ENCODE measurements at regions not wholly inside any gene's neighbourhood (a gene's known extent, or its start where the extent isn't known, plus 50 kb on each side); places are given as distances from the start of the nearest gene placed in this dataset.
"Not testable (repeated sequence)": the region's sequence is repeated elsewhere in the genome, so short reads cannot be mapped to it uniquely, and the experiment has no call there.

DNA sequence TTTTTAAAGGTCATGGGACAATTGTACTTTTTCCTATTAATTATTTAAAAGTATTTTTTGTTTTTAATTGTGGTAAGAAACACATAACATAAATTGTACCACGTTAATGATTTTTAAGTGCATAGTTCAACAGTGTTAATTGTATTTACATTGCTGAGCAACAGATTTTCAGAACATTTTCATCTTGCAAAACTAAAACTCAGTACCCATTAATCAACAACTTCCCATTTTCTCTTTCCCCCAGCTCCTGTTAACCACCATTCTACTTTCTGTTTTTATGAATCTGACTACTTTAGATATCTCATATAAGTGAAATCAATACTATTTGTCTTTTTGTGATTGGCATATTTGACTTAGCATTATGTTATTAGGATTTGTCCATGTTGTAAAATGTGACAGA, 483.9 kb upstream of the ZNF804A start:
- DNase-seq (ENCODE audit: low read depth), result no peak

- DNase-seq (ENCODE audit: low read depth), result no peak
Observed at GRCh38 chr2:184119989-184120800, 478.1 kb upstream of the ZNF804A start.

DNA sequence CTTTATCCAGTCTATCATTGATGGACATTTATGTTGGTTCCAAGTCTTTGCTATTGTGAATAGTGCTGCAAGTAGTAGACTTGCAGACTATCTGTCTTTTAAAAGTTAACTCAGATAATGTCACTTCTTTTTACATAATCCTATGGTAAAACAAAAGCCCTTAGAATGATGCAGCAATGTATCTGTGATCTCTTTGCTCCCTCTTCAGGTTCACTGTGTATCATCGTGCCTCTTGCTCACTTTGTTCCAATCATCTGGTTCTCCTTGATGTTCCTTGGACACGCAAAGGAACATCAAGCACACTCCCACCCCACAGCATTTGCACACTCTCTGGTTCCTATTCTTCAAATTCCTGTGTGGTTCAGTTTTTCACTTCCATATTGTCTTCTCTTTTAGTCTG, 472.5 kb upstream of the ZNF804A start:
- DNase-seq (ENCODE audit: low read depth), result no peak

DNA sequence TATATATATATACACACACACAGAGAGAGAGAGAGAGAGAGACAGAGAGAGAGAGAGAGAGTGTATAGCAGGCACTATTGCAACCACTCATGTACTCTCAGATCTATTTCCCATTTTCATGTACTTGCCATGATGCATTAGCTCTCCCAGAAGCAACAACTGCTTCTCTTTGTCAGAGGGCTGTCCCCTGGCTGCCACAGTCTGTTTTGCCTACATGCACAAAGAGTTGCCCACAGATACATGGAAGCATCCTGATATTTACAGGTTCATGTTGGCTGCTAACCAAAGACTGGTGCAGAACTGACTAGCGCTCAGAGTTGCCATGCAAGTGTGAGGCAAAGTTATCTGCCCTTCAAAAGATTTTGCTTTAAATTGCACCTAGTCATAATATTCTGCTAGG, 469.3 kb upstream of the ZNF804A start:
- DNase-seq (ENCODE audit: low read depth), result no peak

DNA sequence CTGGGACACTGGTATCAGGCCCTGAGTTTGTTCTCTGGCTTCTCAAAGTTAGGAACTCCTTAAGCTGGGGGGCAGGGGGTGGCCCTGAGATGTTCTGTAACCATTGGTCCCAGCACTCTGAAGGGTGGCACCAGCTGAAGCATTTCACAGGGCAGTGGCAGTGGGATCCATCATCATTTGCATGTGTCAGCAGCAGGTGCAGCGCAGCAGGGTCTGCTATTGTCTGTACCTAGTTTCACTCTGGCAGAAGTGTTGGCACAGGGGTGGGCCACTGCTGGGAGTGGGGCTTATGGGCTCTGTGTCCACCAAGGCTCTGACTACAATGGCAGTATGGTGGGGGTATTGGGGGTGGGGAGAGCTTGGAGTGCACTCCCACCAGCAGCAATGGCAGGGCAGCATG, 460.4 kb upstream of the ZNF804A start:
- no peak for DNase-seq (ENCODE audit: low read depth)

GRCh38 chr2:184141866-184142265, 456.5 kb upstream of the ZNF804A start:
- no peak for DNase-seq (ENCODE audit: low read depth)

- DNase-seq (ENCODE audit: low read depth), result no peak
Observed at GRCh38 chr2:184154438-184154837, 443.9 kb upstream of the ZNF804A start.

DNA sequence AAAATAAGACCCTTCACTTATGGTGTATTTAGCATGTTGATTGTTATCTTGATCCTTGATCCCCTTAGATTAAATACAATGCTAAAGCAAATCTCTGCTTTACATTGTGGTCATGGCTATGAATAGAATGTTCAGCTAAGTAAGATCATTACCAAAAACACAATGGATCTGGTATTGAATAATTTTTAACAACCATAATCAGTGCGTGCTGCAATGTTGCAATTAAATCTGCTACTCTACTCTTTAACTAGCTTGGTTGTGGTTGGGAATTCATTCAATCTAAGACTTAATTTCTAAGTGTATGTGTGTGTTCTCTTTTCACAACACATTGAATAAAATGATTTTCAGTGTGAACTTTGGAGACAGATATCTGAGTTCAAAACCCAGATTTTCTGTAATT, 442.5 kb upstream of the ZNF804A start:
- no peak for DNase-seq (ENCODE audit: low read depth)

- DNase-seq (ENCODE audit: low read depth), result no peak
Observed at GRCh38 chr2:184157141-184157540, 441.2 kb upstream of the ZNF804A start.

DNA sequence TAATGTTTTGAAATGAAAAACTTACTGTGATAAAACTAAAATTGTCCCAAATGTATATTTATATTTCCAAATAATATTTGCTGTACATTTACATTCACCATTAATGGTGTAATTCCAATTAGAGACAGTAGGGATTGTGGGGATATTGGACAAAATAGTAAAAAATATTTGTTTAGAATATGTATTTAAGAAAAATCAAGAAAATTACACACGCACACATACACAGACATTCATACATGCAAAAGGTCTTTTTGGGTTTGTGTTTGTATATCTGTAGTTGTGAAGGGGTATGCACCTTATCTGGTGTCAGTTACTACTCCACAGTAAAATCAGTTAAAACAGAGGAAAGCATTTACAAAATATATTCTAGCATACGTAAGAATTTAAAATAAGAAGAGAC, 435.9 kb upstream of the ZNF804A start:
- DNase-seq (ENCODE audit: low read depth), result no peak

DNA sequence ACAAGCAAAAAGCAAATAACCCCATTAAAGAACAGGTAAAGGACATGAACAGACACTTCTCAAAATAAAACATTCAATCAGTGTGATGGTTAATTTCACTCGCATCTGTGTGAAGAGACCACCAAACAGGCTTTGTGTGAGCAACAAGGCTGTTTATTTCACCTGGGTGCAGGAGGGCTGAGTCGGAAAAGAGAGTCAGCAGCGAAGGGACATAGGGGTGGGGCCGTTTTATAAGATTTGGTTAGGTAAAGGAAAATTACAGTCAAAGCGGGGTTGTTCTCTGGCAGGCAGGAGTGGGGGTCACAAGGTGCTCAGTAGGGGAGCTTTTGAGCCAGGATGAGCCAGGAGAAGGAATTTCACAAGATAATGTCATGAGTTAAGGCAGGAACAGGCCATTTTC, 429.5 kb upstream of the ZNF804A start:
- DNase-seq (ENCODE audit: low read depth), result not testable (repeated sequence)

- no peak for DNase-seq (ENCODE audit: low read depth)
Observed at GRCh38 chr2:184169366-184169765, 429.0 kb upstream of the ZNF804A start.

DNA sequence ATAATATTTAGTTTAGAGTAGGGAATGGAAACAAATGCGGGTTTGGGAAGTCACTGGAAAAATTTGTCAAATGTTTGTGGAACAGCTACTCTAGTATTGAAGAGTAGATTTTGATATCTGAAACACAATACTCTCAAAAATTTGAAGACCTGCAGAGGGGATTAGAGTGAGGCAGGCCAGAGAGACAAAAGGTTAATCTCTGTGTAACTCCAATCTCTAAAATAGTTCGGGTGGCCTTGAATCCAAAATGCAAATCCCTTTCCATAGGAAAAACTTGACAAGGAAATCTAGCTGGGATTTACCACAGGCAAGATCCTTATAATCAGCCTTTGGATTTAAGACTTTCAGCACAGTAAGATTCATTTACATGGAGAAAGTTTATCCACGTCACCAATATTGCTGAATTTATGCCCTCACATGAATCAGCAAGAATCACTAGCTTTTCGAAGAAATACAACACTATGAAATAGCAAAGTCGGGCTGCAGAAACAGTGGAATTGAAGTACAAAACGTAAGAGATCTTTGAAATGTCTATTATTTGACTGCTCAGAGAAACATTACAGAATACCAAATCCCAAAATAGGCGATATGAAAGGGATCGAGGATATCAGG, 423.7 kb upstream of the ZNF804A start:
- DNase-seq (ENCODE audit: low read depth), result no peak

GRCh38 chr2:184178229-184178628, 420.1 kb upstream of the ZNF804A start:
- DNase-seq (ENCODE audit: low read depth), result no peak

DNA sequence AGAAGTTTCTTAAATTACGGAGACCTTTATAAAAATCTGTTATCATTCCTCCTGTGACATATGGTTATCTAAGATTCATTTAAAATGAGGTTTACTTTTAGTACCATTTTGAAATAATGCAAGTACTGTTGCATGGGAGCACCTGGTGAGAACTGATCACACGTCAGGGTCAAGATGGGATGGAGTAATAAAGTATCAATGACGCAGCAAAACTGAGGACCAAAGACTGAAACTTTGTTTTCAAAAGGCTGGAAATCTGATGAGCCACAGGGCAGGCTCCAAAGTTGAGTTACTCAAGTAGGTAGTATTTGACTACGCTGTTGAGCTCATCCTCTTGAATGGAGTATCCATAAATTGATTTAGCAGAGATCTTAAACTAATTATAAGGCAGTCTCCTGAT, 411.9 kb upstream of the ZNF804A start:
- DNase-seq (ENCODE audit: low read depth), result no peak

- no peak for DNase-seq (ENCODE audit: low read depth)
Observed at GRCh38 chr2:184187421-184187971, 410.8 kb upstream of the ZNF804A start.

GRCh38 chr2:184190725-184191124, 407.6 kb upstream of the ZNF804A start:
- no peak for DNase-seq (ENCODE audit: low read depth)

DNA sequence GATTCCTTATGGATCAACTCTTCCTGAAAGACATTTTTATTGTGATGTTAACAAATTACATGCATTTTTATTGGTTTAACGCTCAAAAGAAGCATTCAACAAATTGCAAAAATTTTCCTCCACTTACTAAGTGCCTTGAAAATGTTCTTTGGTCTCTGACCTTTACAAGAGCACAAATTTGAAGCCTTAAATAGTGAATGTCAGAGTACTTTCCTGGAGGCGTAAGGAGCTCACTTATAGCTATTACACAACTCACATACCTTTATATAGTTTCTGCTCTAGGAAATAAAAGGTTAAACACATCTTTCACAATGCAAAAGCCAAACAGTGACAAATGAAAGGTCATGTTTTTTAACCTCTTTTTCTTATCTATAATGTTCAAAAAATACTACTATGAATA, 405.7 kb upstream of the ZNF804A start:
- DNase-seq (ENCODE audit: low read depth), result no peak

DNA sequence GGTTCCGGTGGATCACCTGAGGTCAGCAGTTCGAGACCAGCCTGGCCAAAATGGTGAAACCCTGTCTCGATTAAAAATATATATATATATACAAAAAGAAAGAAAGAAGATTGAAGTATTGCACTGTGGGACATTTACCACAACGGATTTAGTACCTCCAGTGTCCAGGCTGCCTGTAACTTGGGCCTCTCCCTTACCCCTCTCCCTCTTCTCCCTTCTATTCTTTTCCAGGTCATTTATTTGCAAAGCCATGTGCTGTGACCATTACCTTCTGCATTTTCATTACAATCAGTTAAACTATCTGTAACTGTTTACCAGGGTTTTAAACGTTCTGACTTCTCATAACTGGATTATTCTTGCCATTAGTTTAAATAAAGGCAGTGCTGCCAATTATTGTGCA, 400.9 kb upstream of the ZNF804A start:
- DNase-seq (ENCODE audit: low read depth), result no peak

DNA sequence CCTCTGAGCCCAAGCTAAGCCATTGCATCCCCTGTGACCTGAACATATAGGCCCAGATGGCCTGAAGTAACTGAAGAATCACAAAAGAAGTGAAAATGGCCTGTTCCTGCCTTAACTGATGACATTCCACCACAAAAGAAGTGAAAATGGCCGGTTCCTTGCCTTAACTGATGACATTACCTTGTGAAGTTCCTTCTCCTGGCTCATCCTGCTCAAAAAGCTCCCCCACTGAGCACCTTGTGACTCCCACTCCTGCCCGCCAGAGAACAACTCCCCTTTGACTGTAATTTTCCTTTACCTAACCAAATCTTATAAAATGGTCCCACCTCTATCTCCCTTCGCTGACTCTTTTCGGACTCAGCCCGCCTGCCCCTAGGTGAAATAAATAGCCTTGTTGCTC, 399.5 kb upstream of the ZNF804A start:
- DNase-seq (ENCODE audit: low read depth), result not testable (repeated sequence)

DNA sequence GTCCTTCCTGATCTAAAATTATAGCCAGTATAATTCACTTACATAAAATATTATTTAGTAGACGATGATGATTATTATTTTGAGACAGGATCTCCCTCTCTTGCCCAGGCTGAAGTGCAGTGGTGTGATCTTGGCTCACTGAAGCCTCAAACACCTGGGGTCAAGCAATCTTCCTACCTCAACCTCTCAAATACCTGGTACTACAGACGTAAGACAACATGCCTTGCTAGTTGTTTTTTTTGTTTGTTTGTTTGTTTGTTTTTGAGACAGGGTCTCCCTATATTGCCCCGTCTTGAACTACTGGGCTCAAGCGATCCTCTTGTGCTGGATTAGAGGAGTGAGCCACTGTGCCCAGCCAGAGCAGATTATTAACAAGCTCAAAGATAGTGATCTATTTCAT, 399.1 kb upstream of the ZNF804A start:
- no peak for DNase-seq (ENCODE audit: low read depth)

GRCh38 chr2:184201246-184201645, 397.1 kb upstream of the ZNF804A start:
- no peak for DNase-seq (ENCODE audit: low read depth)

DNA sequence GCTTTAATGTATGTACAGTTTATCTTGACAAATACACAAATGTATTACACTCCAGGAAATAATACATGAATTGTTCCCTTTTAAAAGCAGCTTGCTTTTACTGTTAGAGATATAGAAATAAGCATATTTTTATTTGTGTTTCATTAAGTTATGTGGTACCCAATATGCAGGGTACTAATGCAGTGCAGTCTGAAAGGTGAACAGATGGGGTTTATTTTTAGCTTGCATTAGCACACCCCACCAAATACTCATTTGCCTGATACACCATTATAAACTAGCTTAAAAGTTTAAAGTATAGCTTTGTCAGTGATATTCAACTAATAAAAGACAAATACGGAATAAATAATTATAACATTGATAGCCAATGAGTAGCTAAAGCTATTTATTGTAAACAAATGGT, 394.7 kb upstream of the ZNF804A start:
- no peak for DNase-seq (ENCODE audit: low read depth)
